22Rv1 (cell line): ENCODE measurements at regions not wholly inside any gene's neighbourhood (a gene's known extent, or its start where the extent isn't known, plus 50 kb on each side); places are given as distances from the start of the nearest gene placed in this dataset.
"Not testable (repeated sequence)": the region's sequence is repeated elsewhere in the genome, so short reads cannot be mapped to it uniquely, and the experiment has no call there.

Experiments
- H3K27ac ChIP-seq: fragments of 450-650 bp; 2 replicates; pipeline ENCODE4 v1.5.1; 2017
- CTCF ChIP-seq: fragments of 450-650 bp; IDR thresholded peaks from 2 replicates; pipeline ENCODE4 v1.5.1; 2017; ENCODE audit warnings: mild to moderate bottlenecking
- ZFX ChIP-seq: fragments of 450-650 bp; IDR thresholded peaks from 2 replicates; pipeline ENCODE4 v1.6.1; 2017; ENCODE audit warnings: antibody characterized with exemption, borderline replicate concordance

- TF ChIP-seq CTCF, result no peak
- no peak for TF ChIP-seq ZFX
- no peak overlapping the region for H3K27ac ChIP-seq
Observed at GRCh38 chr6:134746140-134746539, 203.8 kb downstream of the ALDH8A1 start.

GRCh38 chr6:134745192-134745591 is 204.7 kb downstream of the ALDH8A1 start:
- not testable (repeated sequence) for H3K27ac ChIP-seq

GRCh38 chr6:134744301-134744700 is 205.6 kb downstream of the ALDH8A1 start:
- TF ChIP-seq CTCF (no peak), ZFX (no peak)
- H3K27ac ChIP-seq, result no peak overlapping the region

- peak; percentile 18; the same call in 1 of the 2 replicates for TF ChIP-seq CTCF
- no peak for TF ChIP-seq ZFX
- no peak overlapping the region for H3K27ac ChIP-seq
Observed at GRCh38 chr6:134741200-134741536, 208.7 kb downstream of the ALDH8A1 start.

GRCh38 chr6:134740473-134741199 is 209.3 kb downstream of the ALDH8A1 start:
- H3K27ac ChIP-seq, result no peak overlapping the region
- TF ChIP-seq CTCF (no peak), ZFX (no peak)

GRCh38 chr6:134740027-134740373 is 209.9 kb downstream of the ALDH8A1 start:
- TF ChIP-seq ZFX (no peak), CTCF (no peak)
- H3K27ac ChIP-seq, result no peak overlapping the region

GRCh38 chr6:134739299-134740026 is 210.4 kb downstream of the ALDH8A1 start:
- TF ChIP-seq CTCF, result no peak
- no peak for TF ChIP-seq ZFX
- H3K27ac ChIP-seq, result no peak overlapping the region
